ENCODE measurements at regions not wholly inside any gene's neighbourhood (a gene's known extent, or its start where the extent isn't known, plus 50 kb on each side); places are given as distances from the start of the nearest gene placed in this dataset.

GRCh38 chr16:80345701-80346100 is 195.1 kb upstream of the DYNLRB2 start:
- no peak for TF ChIP-seq POLR2AphosphoS5 (IDR thresholded peaks at IDR 0.05; ENCODE audit: insufficient read depth, low read depth, low read length)
- TF ChIP-seq CTCF (IDR thresholded peaks at IDR 0.05; ENCODE audit: extremely low read depth in 1 of 2, insufficient read depth in 1 of 2, low read depth in 1 of 2, low read length in 2 of 2): no peak
- no peak for TF ChIP-seq POLR2A (IDR thresholded peaks at IDR 0.05; ENCODE audit: low read depth, low read length)
- no peak for TF ChIP-seq EZH2 (IDR thresholded peaks at IDR 0.05; ENCODE audit: borderline replicate concordance, low read depth, low read length, severe bottlenecking)
- TF ChIP-seq, protein P1, sequence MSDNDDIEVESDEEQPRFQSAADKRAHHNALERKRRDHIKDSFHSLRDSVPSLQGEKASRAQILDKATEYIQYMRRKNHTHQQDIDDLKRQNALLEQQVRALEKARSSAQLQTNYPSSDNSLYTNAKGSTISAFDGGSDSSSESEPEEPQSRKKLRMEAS (IDR thresholded peaks at IDR 0.05; ENCODE audit: insufficient read depth, insufficient read length): no peak
- TF ChIP-seq MYC (IDR thresholded peaks at IDR 0.05; ENCODE audit: low read depth, low read length): no peak
- TF ChIP-seq FOS (IDR thresholded peaks at IDR 0.05; ENCODE audit: borderline replicate concordance, insufficient read depth, low read length): no peak
- no peak for TF ChIP-seq GATA2 (IDR thresholded peaks at IDR 0.05; ENCODE audit: insufficient read depth, insufficient read length, low read depth, low read length)

Measured in endothelial cell of umbilical vein (primary cell).